NCI-H524 (cell line): ENCODE measurements at regions not wholly inside any gene's neighbourhood (a gene's known extent, or its start where the extent isn't known, plus 50 kb on each side); places are given as distances from the start of the nearest gene placed in this dataset.
A peak's percentile ranks its signal among the peaks of the same experiment; 100 is the strongest.

ENCODE experiments used
- DNase-seq, 2 experiments: peaks; one replicate each; lab custom pipeline; 2025; lab: John Stamatoyannopoulos, UW

- no peak for DNase-seq
Measured at GRCh38 chr20:10921491-10922010, 247.8 kb upstream of the JAG1 start.

- peak in 1 of 2 experiments; percentile 13 for DNase-seq
Measured at GRCh38 chr20:10922506-10922905, 248.7 kb upstream of the JAG1 start.

- no peak for DNase-seq
Measured at GRCh38 chr20:10922941-10923340, 249.1 kb upstream of the JAG1 start.

GRCh38 chr20:10924644-10925201 is 250.9 kb upstream of the JAG1 start:
- DNase-seq: no peak

- DNase-seq: no peak
Measured at GRCh38 chr20:10925767-10926166, 252.0 kb upstream of the JAG1 start.

GRCh38 chr20:10927011-10927583 is 253.3 kb upstream of the JAG1 start:
- peak; percentile 60 to 71 for DNase-seq

GRCh38 chr20:10927936-10928840 is 254.4 kb upstream of the JAG1 start:
- DNase-seq: no peak

GRCh38 chr20:10928841-10929421 is 255.1 kb upstream of the JAG1 start:
- no peak for DNase-seq

- DNase-seq: no peak
Measured at GRCh38 chr20:10935658-10936402, 262.0 kb upstream of the JAG1 start.

GRCh38 chr20:10936786-10937185 is 263.0 kb upstream of the JAG1 start:
- no peak for DNase-seq

GRCh38 chr20:10939331-10939941 is 265.6 kb upstream of the JAG1 start:
- no peak for DNase-seq

- no peak for DNase-seq
Measured at GRCh38 chr20:10940941-10941340, 267.1 kb upstream of the JAG1 start.

GRCh38 chr20:10943686-10944265 is 270.0 kb upstream of the JAG1 start:
- no peak for DNase-seq

GRCh38 chr20:10946124-10946880 is 272.5 kb upstream of the JAG1 start:
- no peak for DNase-seq

- no peak for DNase-seq
Measured at GRCh38 chr20:10947726-10948125, 273.9 kb upstream of the JAG1 start.

GRCh38 chr20:10949930-10950783 is 276.4 kb upstream of the JAG1 start:
- DNase-seq: no peak

- peak in 1 of 2 experiments; percentile 43 for DNase-seq
Measured at GRCh38 chr20:10951216-10951615, 277.4 kb upstream of the JAG1 start.

- no peak for DNase-seq
Measured at GRCh38 chr20:10951904-10952303, 278.1 kb upstream of the JAG1 start.

- no peak for DNase-seq
Measured at GRCh38 chr20:10953437-10953836, 279.6 kb upstream of the JAG1 start.
